GM18909 (cell line): ENCODE measurements at regions not wholly inside any gene's neighbourhood (a gene's known extent, or its start where the extent isn't known, plus 50 kb on each side); places are given as distances from the start of the nearest gene placed in this dataset.
"Not testable (repeated sequence)": the region's sequence is repeated elsewhere in the genome, so short reads cannot be mapped to it uniquely, and the experiment has no call there.

Experiments used
- ATAC-seq: cut with Tn5 transposase; IDR thresholded peaks from one replicate; pipeline ENCODE4 v1.9.1; 2021; ENCODE audit warnings: mild to moderate bottlenecking; ENCODE audit not compliant: unreplicated experiment, poor library complexity

- ATAC-seq: no peak
Observed at GRCh38 chr4:3376266-3376665, 65.5 kb upstream of the HGFAC start.

- no peak for ATAC-seq
Observed at GRCh38 chr4:3377557-3377956, 64.2 kb upstream of the HGFAC start.

- ATAC-seq: not testable (repeated sequence)
Observed at GRCh38 chr4:3380336-3380735, 61.4 kb upstream of the HGFAC start.

DNA sequence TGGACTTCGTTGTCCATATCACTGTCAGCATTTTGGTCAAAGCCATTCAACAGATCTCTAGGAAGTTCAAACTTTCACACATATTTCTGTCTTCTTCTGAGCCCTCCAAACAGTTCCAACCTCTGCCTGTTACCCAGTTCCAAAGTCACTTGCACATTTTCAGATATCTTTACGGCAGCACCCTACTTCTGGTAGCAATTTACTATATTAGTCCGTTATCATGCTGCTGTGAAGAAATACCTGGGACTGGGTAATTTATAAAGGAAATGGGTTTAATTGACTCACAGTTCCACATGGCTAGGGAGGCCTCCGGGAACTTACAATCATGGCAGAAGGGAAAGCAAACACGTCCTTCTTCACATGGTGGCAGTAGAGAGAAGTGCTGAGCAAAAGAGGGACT is 60.6 kb upstream of the HGFAC start:
- ATAC-seq: not testable (repeated sequence)

GRCh38 chr4:3382251-3382650 is 59.5 kb upstream of the HGFAC start:
- no peak for ATAC-seq

DNA sequence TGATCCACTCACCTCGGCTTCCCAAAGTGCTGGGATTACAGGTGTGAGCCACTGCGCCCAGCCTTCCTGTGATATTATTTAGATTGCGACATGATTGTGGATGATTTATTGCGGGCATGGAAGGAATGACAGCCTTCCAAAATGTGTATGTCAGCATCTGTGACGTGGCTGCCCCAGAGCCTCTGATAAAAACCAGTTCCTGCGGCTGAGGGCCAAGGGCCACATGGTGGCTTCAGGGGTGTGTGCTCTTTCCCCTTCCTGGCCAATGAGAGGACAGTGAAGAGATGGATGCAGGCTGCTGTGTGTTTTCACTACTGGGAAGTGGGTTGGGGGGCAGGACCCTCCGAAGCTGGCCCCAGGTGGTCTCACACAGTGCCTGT is 57.4 kb upstream of the HGFAC start:
- no peak for ATAC-seq

GRCh38 chr4:3384771-3385710 is 56.7 kb upstream of the HGFAC start:
- ATAC-seq: no peak

DNA sequence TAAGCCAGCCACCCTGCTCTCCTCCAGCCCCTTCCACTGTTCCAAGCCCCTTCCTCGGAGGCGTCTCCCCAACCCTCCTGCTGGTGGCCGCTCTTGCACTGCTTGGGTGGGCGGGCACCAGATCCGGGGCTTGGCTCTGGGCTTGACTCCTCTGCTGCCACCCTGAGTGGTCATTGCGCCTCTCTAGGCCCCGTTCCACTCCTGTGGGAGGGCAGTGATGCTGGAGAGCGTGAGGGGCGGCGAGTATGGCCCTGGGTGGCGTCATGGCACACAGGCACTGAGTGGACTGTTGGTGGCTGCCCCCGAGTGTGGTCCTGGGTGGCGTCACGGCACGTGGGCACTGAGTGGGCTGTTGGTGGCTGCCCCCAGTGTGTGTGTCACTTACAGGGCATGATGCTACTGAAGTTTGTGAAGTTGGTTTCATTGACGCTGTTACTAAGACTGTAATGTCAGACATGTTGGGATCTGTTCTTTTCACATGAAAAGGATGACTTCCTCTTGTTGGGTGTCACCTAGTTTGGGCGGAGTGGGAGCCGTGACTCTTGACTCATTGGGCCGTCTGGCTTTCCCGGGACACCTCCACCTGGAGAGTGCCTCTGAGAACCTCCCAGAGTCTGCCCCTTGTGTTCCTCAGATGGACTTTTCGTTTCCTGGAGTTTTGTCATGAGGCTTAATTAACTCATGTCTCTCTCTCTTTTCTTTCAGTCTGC is 55.9 kb upstream of the HGFAC start:
- no peak for ATAC-seq

DNA sequence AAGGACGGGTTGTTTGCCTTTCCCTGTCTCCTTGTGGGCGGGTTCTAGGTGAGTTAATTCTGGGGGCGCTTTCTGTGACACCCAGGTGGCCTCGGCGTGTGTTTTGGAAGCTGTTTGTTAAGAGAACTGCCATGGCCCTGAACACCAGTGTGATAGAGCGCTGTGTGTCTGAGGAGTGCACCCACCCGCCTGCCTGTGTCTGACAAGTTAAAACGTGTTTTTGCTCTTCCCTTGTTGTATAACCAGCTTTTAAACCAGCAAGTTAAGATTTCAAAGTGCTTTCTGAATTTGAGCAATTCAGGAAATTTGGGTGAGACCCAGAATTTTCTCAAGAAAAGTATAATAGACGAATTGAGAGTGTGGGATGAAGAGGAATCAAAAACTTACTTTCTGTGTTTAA is 55.2 kb upstream of the HGFAC start:
- no peak for ATAC-seq

- ATAC-seq: peak; percentile 45
Observed at GRCh38 chr4:3387154-3387942, 54.4 kb upstream of the HGFAC start.

DNA sequence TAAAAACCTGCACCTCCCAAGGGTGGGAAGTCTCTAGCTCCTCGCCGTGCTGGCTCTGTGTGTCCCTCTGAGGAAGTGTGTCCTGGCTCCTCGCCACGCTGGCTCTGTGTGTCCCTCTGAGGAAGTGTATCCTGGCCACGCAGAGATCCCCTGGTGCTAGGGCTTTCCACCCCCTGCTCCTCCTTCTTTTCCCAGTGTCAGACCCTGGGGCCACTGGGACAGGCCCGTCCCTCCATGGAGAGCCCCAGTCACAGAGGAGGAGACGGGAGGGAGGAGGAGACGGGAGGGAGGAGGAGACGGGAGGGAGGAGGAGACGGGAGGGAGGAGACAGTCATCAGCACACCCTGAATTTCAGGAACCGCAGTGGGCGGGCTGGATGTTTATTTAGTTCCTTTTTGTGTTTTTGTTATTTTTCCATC is 53.8 kb upstream of the HGFAC start:
- ATAC-seq: peak; percentile 24

- ATAC-seq: peak; percentile 63
Observed at GRCh38 chr4:3388471-3389232, 53.1 kb upstream of the HGFAC start.

DNA sequence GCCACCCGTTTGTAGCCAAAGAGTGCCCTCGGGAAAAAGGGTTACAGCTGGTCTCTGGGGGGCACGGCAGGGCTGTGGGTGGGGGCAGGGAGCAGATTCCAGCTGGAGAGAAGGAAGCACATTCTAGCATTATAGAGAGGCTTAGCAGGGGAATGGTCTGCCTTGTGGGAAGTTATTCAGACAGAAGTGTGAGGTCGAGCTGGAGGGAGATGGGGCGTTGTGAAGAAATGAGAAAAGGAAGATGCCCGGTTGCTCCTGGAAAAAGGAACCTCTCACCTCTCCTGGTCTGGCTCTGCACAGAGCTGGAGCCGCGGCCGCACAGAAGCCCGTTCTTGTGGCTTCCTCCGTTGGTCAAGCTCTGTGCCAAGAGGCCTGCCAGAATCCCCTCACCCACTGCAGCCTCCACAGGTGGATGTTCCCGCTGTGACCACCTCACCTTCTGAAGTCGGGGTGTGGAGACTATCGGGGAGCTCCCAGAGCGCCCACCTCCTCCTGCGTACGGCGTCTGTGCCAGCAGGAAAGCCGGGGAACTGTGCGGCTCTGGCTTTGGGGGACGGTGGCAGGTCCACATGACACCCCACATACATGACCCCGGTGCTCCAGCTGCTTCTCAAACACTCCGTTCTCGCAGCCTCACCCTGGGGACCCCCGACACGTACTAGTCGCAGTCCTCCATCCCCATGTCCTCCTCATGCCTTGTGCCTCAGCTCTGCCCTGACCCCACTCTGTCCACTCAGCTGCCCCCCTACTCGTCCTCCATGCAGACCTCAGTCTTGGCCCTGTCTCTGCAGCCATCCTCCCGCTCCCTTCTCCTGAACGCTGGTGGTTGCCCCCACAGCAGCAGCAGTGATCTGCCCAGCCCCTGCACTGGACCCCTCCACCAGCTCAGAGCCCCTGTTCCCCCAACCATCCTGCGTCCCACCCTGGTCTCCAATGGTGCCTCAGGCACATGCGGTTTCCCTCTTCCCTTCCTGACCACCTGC is 52.2 kb upstream of the HGFAC start:
- peak; percentile 5 for ATAC-seq

GRCh38 chr4:3390288-3390811 is 51.4 kb upstream of the HGFAC start:
- no peak for ATAC-seq

DNA sequence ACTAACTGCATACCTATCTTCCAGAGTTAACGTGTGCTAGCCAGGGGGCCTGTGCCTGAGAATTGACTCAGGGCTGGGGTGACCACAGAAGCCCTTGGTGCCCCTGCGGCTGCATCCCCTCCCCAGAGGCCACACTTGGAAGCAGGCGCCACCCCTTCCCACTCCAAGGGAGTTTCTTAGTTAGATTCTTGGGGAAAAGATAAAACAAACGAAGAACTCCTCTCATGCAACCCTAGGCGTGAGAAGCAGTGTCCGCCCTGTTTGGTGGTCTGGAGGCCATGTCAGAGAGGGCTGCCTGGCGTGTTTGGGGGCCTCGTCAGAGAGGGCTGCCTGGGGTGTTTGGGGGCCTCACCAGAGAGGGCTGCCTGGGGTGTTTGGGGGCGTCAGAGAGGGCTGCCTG is 50.3 kb upstream of the HGFAC start:
- no peak for ATAC-seq
